ENCODE measurements at regions not wholly inside any gene's neighbourhood (a gene's known extent, or its start where the extent isn't known, plus 50 kb on each side); places are given as distances from the start of the nearest gene placed in this dataset.

- no peak for TF ChIP-seq CTCF (IDR thresholded peaks at IDR 0.05)
- no peak for TF ChIP-seq POLR2A (IDR thresholded peaks at IDR 0.05)
These were observed 134.2 kb upstream of the AKR1E2 start for GRCh38 chr10:4691776-4692175.

All from testis (tissue), 2 donors.